ENCODE measurements at regions not wholly inside any gene's neighbourhood (a gene's known extent, or its start where the extent isn't known, plus 50 kb on each side); places are given as distances from the start of the nearest gene placed in this dataset.

- no peak for DNase-seq (ENCODE audit: low spot score)
These were observed 75.0 kb upstream of the SPATA12 start for GRCh38 chr3:56985460-56985859.

- no peak for DNase-seq (ENCODE audit: low spot score)
These were observed 77.0 kb upstream of the SPATA12 start for GRCh38 chr3:56983427-56983826.

DNA sequence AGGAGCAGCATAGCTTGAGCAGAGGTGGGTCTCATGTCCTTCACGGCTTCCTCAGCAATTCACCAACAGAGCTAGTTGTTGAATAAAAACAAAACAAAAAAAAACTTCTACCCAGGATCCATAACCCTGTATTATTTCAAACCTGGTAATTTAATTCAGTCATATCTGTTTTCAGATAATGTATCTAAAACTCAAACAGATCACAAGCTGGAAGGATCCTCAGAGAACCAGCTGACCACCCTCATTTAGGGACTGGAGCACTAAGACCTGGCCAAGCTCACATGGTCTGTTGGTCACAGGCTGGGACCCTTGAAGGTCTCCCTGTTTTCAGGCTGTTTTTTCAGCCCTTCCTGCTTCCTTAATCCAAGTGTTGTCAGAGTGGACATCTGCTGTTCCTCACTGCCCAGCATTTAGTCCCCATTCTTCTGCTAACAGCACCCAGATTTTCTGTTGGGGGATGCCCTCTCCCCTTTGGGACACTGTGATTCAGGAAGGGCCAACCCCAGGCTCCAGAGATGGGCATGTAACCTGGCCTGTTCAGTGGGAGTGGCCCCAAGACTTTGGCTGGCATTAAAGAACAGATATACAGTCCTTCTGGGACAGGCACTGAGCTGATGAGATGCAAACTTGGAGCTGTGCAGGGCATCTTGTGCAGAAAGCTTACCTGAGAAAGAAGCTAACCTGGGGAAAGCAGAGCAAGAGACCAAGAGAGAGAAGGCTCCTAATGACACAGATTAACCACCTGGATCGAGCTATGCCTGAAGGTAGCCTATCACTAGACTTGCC lies 78.8 kb upstream of the SPATA12 start:
- no peak for DNase-seq (ENCODE audit: low spot score)

DNA sequence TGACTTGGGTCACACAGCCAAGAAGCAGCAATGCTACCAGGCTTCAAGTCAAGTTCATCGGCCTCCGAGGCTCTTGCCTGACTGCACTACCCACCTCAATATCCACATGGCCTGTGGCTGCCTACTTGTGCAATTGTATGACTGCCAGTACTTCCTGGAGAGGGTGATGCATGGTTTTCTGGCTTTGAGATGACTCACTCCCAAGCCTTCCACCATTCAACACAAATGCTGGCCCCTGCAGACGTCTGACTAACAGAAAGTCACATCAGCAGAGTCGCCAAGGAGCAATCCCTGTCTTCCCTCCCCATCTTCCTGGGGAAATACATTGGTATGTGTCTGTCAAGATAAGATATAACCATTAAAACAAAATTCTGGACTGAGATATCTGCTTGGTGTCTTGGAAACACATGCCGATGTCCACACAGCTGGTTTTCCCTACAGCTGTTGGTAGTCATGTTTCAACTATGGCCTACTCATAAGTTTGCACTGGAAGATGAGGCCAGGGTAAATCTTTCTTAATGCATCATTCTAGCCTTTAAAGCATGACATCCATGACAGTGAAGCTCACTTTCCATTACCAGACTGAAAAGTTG lies 79.6 kb upstream of the SPATA12 start:
- DNase-seq (ENCODE audit: low spot score): peak; percentile 59

- DNase-seq (ENCODE audit: low spot score): no peak
These were observed 80.2 kb upstream of the SPATA12 start for GRCh38 chr3:56980243-56980642.

DNA sequence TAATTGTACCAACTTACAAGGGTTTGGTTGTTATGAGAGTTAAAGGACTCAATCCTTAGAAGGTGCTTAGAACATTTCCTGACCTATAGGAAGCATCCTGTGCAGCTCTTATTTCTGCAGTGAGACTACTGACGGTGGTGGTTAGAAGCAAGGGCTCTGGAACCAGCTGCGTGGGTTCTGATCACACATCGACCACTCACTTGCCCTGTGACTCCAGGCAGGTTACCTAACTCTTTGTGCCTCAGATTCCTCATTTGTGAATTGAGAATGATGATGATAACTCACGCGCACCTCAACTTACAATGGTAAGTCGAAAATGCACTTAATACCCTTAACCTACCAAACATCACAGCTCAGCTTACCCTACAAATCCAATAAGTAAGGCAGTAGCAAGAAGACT lies 80.7 kb upstream of the SPATA12 start:
- no peak for DNase-seq (ENCODE audit: low spot score)

- no peak for DNase-seq (ENCODE audit: low spot score)
These were observed 82.9 kb upstream of the SPATA12 start for GRCh38 chr3:56977561-56977889.

GRCh38 chr3:56976651-56977560 lies 83.6 kb upstream of the SPATA12 start:
- DNase-seq (ENCODE audit: low spot score): no peak

- no peak for DNase-seq (ENCODE audit: low spot score)
These were observed 84.9 kb upstream of the SPATA12 start for GRCh38 chr3:56975567-56975966.

DNA sequence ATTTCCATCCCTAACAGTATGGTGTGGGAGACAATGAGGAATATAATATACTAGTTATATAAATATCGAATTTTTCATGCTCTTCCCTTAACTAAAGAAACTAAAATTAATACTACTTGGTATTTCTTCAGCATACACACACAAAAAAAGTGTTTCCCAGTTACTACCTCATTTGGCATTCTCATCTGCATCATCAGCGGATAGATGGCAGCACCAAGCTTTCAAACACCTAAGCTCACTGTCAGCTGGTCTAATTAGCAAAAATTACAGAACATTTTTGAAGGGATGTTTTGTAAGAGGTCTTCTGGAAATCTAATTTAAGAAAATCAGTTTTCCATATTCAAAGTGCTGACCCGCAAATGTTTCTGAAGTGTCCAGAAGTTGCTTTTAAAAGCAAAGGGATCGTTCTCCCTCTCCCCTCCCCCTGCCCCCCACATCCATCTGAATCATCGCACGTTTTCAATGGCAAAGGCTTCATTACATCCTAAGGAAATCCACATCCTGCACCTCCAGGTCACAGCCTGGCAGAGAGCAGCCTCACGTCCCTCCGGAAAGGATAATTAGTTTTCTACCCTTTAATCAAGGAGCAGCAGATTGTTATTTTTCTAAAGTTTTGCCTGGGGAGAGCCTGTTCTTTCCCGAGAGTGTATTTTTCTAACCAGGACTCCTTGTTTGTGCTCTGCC lies 86.1 kb upstream of the SPATA12 start:
- no peak for DNase-seq (ENCODE audit: low spot score)

GRCh38 chr3:56971816-56972215 lies 88.6 kb upstream of the SPATA12 start:
- DNase-seq (ENCODE audit: low spot score): no peak

DNA sequence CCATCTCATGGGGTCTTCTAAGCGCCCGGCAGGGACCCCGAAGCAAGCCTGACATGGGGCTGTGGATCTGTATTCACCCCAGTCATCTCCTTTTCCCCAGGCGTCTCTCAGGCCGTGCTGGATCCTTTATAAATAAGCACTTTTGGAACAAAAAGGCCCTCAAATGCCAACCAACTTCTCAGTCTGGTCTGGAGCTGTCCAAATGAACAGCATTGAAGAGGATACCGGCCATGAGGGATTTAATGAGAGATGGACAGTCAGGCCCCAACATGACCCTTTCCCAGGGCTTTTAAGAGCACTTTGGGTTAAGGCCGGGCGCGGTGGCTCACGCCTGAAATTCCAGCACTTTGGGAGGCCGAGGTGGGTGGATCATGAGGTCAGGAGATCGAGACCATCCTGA lies 89.2 kb upstream of the SPATA12 start:
- no peak for DNase-seq (ENCODE audit: low spot score)

DNA sequence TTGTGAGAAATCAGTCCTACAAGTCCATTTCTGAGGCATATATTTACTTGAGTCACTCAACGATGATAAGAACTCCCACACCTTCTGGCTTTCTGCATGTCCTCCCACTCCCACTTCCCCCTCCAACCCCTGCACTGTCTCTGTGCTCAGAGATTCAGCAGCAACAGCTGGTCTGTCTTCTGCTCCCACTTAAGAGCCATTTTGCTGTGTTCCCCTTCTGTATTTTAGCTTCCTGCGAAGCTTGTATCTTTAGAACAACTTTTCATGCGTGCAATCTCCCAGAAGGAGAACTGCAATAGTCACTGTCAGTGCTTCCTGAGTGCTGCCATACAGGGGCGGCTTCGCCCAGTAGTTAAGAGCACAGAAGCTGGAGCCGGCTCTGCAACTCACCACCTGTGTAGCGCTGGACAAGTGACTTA lies 90.0 kb upstream of the SPATA12 start:
- no peak for DNase-seq (ENCODE audit: low spot score)

DNA sequence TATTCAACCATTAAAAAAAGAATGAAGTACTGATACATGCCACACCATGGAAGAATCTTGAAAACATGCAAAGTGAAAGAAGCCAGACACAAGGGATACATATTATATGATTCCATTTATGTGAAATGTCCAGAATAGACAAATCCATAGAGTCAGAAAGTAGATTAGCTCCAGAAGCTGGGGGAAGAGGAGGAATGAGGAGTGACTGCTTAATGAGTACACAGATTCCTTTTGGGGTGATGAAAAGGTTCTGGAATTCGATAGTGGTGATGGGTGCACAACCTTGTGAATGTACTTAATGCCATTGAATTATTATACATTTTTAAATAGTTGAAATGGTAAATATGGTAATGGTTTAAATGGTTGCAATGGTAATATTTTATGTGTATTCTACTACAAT lies 90.6 kb upstream of the SPATA12 start:
- DNase-seq (ENCODE audit: low spot score): no peak

GRCh38 chr3:56966509-56966908 lies 94.0 kb upstream of the SPATA12 start:
- DNase-seq (ENCODE audit: low spot score): no peak

GRCh38 chr3:56966104-56966503 lies 94.4 kb upstream of the SPATA12 start:
- no peak for DNase-seq (ENCODE audit: low spot score)

- no peak for DNase-seq (ENCODE audit: low spot score)
These were observed 97.5 kb upstream of the SPATA12 start for GRCh38 chr3:56962922-56963321.

- DNase-seq (ENCODE audit: low spot score): no peak
These were observed 98.3 kb upstream of the SPATA12 start for GRCh38 chr3:56962206-56962605.

DNA sequence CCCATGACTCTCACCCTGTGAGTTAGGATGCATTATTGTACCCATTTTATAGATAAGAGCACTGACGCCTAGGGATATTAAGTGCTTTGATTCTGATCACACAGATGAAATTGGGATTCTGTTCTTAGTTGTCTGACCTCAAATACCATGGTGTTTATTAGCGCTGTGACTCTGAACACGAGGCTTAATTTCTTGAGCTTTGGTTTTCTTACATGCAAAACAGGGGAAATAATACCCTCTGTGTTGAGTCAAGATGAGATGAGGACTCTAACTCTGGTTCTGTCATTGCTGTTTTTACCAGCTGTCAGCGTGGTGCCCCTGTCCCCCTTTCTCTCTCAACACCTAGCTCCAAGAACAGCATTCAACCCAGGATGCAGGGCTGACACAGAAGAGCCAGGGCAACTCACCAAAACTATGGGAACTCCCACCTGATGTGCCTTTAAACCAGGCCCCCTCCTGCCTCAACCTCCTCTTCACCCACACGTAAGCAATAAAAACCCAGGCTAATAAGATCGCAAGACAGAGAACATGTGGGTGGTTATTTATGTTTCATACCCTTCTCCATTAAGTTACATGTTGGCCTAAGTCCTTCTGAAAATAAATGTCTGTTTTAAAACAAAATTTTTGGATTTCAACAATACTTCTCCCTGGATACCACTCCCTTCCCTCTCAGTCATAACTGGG lies 100.1 kb upstream of the SPATA12 start:
- no peak for DNase-seq (ENCODE audit: low spot score)

GRCh38 chr3:56958879-56959278 lies 101.6 kb upstream of the SPATA12 start:
- DNase-seq (ENCODE audit: low spot score): no peak

DNA sequence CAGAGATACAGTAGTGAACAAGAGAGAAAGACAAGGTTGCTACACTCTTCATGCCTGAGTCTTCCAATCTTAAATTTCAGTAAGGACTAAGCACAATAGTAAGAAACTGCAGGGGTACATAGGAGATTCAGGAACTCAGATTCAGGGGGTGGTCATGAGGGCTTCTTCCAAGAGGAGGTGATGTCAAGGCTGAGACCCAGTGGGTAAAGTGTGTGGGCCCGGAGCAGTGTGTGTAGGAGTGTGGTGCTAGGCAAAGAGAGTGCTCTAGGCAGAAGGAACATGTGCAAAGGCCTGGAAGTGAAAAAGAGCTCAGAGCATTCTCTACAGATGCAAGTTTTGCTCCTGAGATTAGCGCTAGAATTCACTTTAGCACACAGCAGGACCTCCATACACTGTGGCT lies 102.9 kb upstream of the SPATA12 start:
- no peak for DNase-seq (ENCODE audit: low spot score)

DNA sequence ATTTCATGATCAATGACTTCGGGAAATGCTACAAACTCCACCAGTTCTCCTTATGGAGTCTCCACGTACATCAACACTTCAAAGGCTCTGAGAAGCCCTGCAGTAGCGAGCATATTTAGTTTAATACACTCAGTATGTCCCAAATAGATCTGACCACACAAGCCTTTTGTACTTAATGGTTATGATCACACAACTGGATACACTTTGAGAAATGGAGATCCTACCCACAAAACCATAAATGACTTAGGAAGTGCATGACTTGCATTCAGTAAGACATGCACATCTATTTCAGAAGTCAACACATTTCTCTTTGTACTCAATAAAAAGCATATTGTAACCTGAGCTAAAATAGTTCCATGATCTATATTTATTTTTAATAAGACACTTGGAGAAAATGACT lies 103.6 kb upstream of the SPATA12 start:
- no peak for DNase-seq (ENCODE audit: low spot score)
